HepG2 (cell line): ENCODE measurements at regions not wholly inside any gene's neighbourhood (a gene's known extent, or its start where the extent isn't known, plus 50 kb on each side); places are given as distances from the start of the nearest gene placed in this dataset.

Experiments
- ATAC-seq: fragments of 200-7000 bp; cut with Tn5 transposase; 3 replicates; pipeline ENCODE4 v1.9.1; 2020; ENCODE audit warnings: mild to moderate bottlenecking, moderate library complexity
- BruUV-seq: library from RNA; stranded (reverse); fragments of 400-500 nt; replicated peaks from 2 replicates; lab custom pipeline; 2021; lab: Mats Ljungman, UMichigan
- CTCF ChIA-PET: fragments of 300-600 bp; formaldehyde crosslinking; extraction: SDS; loops from one replicate; lab custom pipeline; 2021; ENCODE audit warnings: low total read pairs, inconsistent platforms, low intra/inter-chr PET ratio; lab: Yijun Ruan, JAX
- POLR2A ChIA-PET: fragments of 350-600 bp; sonication (Branson Sonifier 250); formaldehyde crosslinking; loops from one replicate; lab custom pipeline; 2020; ENCODE audit warnings: antibody characterized with exemption, inconsistent platforms; lab: Yijun Ruan, JAX
- DNase-seq: peaks from one replicate; pipeline ENCODE4 v3.0.0-alpha.2; 2015; ENCODE audit warnings: low spot score
- FAIRE-seq: peaks from 3 replicates; lab custom pipeline; 2011; peaks lifted over from hg19 to GRCh38; lab: Jason Lieb, UNC
- H2AFZ ChIP-seq: one replicate; pipeline ENCODE4 v1.6.1; 2011; ENCODE audit warnings: low read length, inconsistent platforms
- H3K27ac ChIP-seq: fragments of 300-600 bp; 3 replicates; pipeline ENCODE4 v1.8.0; 2011; ENCODE audit warnings: mixed run types, mild to moderate bottlenecking, mixed read lengths, low read length, inconsistent platforms; ENCODE audit not compliant: insufficient read depth; ENCODE audit errors: extremely low read length
- H3K27me3 ChIP-seq, 2 experiments: fragments of 200-600 bp in 1 of 2; 2 replicates in 1 of 2; 3 replicates in 1 of 2; pipeline versions ENCODE4 v1.6.0 to v1.8.0; 2011; ENCODE audit warnings: low read length in 2 of 2, mild to moderate bottlenecking in 2 of 2, moderate library complexity in 2 of 2, inconsistent platforms in 1 of 2; ENCODE audit not compliant: insufficient read depth in 2 of 2, control insufficient read depth in 1 of 2
- H3K36me3 ChIP-seq, 2 experiments: fragments of 200-600 bp in 1 of 2; replicated peaks in 1 of 2; 2 replicates in 1 of 2; 3 replicates in 1 of 2; pipeline versions ENCODE4 v1.5.1 to v1.8.0; 2011; ENCODE audit warnings: low read length in 2 of 2, inconsistent platforms in 1 of 2; ENCODE audit not compliant: insufficient read depth in 2 of 2, control insufficient read depth in 1 of 2
- H3K4me1 ChIP-seq: 2 replicates; pipeline ENCODE4 v1.5.1; 2012; ENCODE audit warnings: low read length, inconsistent platforms; ENCODE audit not compliant: insufficient read depth
- H3K4me2 ChIP-seq: 2 replicates; pipeline ENCODE4 v1.6.0; 2011; ENCODE audit warnings: low read depth, low read length, inconsistent platforms
- H3K4me3 ChIP-seq, 3 experiments: fragments of 200-600 bp in 1 of 3; sonication (generic), shearing (Covaris generic) in 1 of 3; replicated peaks in 1 of 3; 2 replicates each; pipeline ENCODE4 v1.5.1; 2011 to 2016; ENCODE audit warnings: low read length in 3 of 3, inconsistent platforms in 2 of 3, low read depth in 2 of 3, mild to moderate bottlenecking in 2 of 3, control low read depth in 1 of 3, mixed read lengths in 1 of 3; ENCODE audit not compliant: insufficient read depth in 1 of 3
- H3K79me2 ChIP-seq: one replicate; pipeline ENCODE4 v1.6.1; 2011; ENCODE audit warnings: low read length, inconsistent platforms; ENCODE audit not compliant: insufficient read depth
- H3K9ac ChIP-seq: 2 replicates; pipeline ENCODE4 v1.6.0; 2011; ENCODE audit warnings: mild to moderate bottlenecking, low read depth, low read length, inconsistent platforms; ENCODE audit not compliant: insufficient read depth
- H3K9me3 ChIP-seq: 2 replicates; pipeline ENCODE4 v1.5.1; 2012; ENCODE audit warnings: mild to moderate bottlenecking, low read length
- H4K20me1 ChIP-seq: 2 replicates; pipeline ENCODE4 v1.6.0; 2011; ENCODE audit warnings: inconsistent platforms, mild to moderate bottlenecking, low read length, moderate library complexity; ENCODE audit not compliant: insufficient read depth
- ASH2L ChIP-seq: fragments of 300-600, 200-600 bp; sonication (generic); IDR thresholded peaks from 2 replicates; pipeline ENCODE4 v1.7.0; 2017; ENCODE audit warnings: low read depth, mild to moderate bottlenecking, moderate library complexity, mixed read lengths, low read length; ENCODE audit not compliant: insufficient read length
- ATF6 ChIP-seq: sonication (generic); formaldehyde crosslinking; conservative IDR thresholded peaks from 2 replicates; pipeline ENCODE4 v1.4.0; 2020; ENCODE audit warnings: missing genetic modification reagents
- HMG20A ChIP-seq: IDR thresholded peaks from 2 replicates; pipeline ENCODE4 v1.6.1; 2016; ENCODE audit warnings: borderline replicate concordance
- HMGXB4 ChIP-seq, 2 experiments: sonication (generic) in 1 of 2; formaldehyde crosslinking in 1 of 2; IDR thresholded peaks; 2 replicates each; pipeline versions ENCODE4 v1.4.0 to v1.6.1; 2018 to 2020; ENCODE audit warnings: missing genetic modification reagents in 2 of 2, borderline replicate concordance in 1 of 2, low read depth in 1 of 2, mild to moderate bottlenecking in 1 of 2, missing biosample characterization in 1 of 2
- MEF2D ChIP-seq: sonication (generic); formaldehyde crosslinking; IDR thresholded peaks from 2 replicates; pipeline ENCODE4 v1.5.1; 2020; ENCODE audit warnings: mild to moderate bottlenecking, missing genetic modification reagents
- SALL2 ChIP-seq: sonication (generic); formaldehyde crosslinking; IDR thresholded peaks from 2 replicates; pipeline ENCODE4 v1.8.1; 2023; ENCODE audit warnings: mild to moderate bottlenecking, missing genetic modification reagents, inconsistent platforms
- SP4 ChIP-seq: sonication (generic); formaldehyde crosslinking; IDR thresholded peaks from 2 replicates; pipeline ENCODE4 v1.8.1; 2023; ENCODE audit warnings: mild to moderate bottlenecking, missing genetic modification reagents
- ZNF337 ChIP-seq: sonication (generic); formaldehyde crosslinking; IDR thresholded peaks from 2 replicates; pipeline ENCODE4 v1.5.1; 2020; ENCODE audit warnings: missing genetic modification reagents, low read depth, mild to moderate bottlenecking, borderline replicate concordance
- ZNF33A ChIP-seq: sonication (generic); formaldehyde crosslinking; IDR thresholded peaks from 2 replicates; pipeline ENCODE4 v1.5.1; 2020; ENCODE audit warnings: missing genetic modification reagents, mild to moderate bottlenecking, moderate library complexity, borderline replicate concordance
- ZNF354B ChIP-seq: sonication (generic); formaldehyde crosslinking; IDR thresholded peaks from 2 replicates; pipeline ENCODE4 v1.8.0; 2022; ENCODE audit warnings: mild to moderate bottlenecking, missing genetic modification reagents
- ZNF724P ChIP-seq: sonication (generic); formaldehyde crosslinking; IDR thresholded peaks from 2 replicates; pipeline ENCODE4 v1.8.0; 2022; ENCODE audit warnings: missing genetic modification reagents, borderline replicate concordance
- ZNF75D ChIP-seq: sonication (generic); formaldehyde crosslinking; IDR thresholded peaks from 2 replicates; pipeline ENCODE4 v1.8.1; 2023; ENCODE audit warnings: missing genetic modification reagents, mild to moderate bottlenecking, borderline replicate concordance
- ZNF83 ChIP-seq: sonication (generic); formaldehyde crosslinking; IDR thresholded peaks from 2 replicates; pipeline ENCODE4 v1.4.0; 2020; ENCODE audit warnings: missing genetic modification reagents, mild to moderate bottlenecking, borderline replicate concordance
- WGBS: methylation state at CpG from one replicate; pipeline ENCODE4 v1.1.6; 2017; ENCODE audit warnings: low lambda C conversion rate; 5-methylcytosine and 5-hydroxymethylcytosine counted together
- in situ Hi-C: cut with HindIII; loops from 2 replicates; pipeline ENCODE4 v1.10.0; 2017; ENCODE audit warnings: low pct_unique_long_range_greater_than_20kb; ENCODE audit not compliant: extremely low pct_ligation_motif_present
- intact Hi-C: fragments of 100-400 bp; cut with micrococcal nuclease; formaldehyde crosslinking; loops from one replicate; pipeline ENCODE4 v1.10.0; 2022; ENCODE audit not compliant: unreplicated experiment

- no peaks in the 10 kb centered on the region for H3K9me3 ChIP-seq
- no peak for ATAC-seq
- TF ChIP-seq ZNF354B (CRISPR knock-in tag) = no peak
- no peak for TF ChIP-seq HMGXB4 (CRISPR knock-in tag; IDR thresholded peaks at IDR 0.05; ENCODE audit: borderline replicate concordance in 1 of 2, low read depth in 1 of 2)
- TF ChIP-seq HMG20A (CRISPR knock-in tag) = no peak
- TF ChIP-seq ZNF337 = no peak
- no peak for TF ChIP-seq ASH2L
- no peak for TF ChIP-seq ATF6
- no peak for TF ChIP-seq ZNF724P (CRISPR knock-in tag)
- TF ChIP-seq SALL2 = no peak
- no peak for TF ChIP-seq ZNF75D (CRISPR knock-in tag)
- no peak for TF ChIP-seq MEF2D (CRISPR knock-in tag)
- TF ChIP-seq ZNF33A (CRISPR knock-in tag) = no peak
- TF ChIP-seq SP4 (CRISPR knock-in tag) = no peak
- no peak for TF ChIP-seq ZNF83
- no peak for FAIRE-seq
- under 1% methylated on average over 5 of the region's 6 CpGs for WGBS
- BruUV-seq = no TSS peak
- no peaks in the 10 kb centered on the region for H3K36me3 ChIP-seq
- ChIA-PET CTCF (no interaction called here), POLR2A (no interaction called here)
- no peaks in the 10 kb centered on the region for H3K27me3 ChIP-seq
- H2AFZ ChIP-seq = no peak overlapping the region
- no peaks in the 10 kb centered on the region for H3K79me2 ChIP-seq
- H3K4me1 ChIP-seq = no peaks in the 10 kb centered on the region
- no peak overlapping the region for H3K4me3 ChIP-seq
- DNase-seq = no peak
- H3K27ac ChIP-seq = no peak overlapping the region
- H3K4me2 ChIP-seq = no peak overlapping the region
- H4K20me1 ChIP-seq = no peaks in the 10 kb centered on the region
- in situ Hi-C loops (no loop called here), intact Hi-C loops (no loop called here)
- no peak overlapping the region for H3K9ac ChIP-seq
These were observed 58.7 kb upstream of the MUCL1 start for GRCh38 chr12:54795644-54796043.
